Tibial nerve (tissue), 4 donors: ENCODE measurements at regions not wholly inside any gene's neighbourhood (a gene's known extent, or its start where the extent isn't known, plus 50 kb on each side); places are given as distances from the start of the nearest gene placed in this dataset.

Source experiments
- DNase-seq, 2 donors: peaks; one replicate each; pipeline ENCODE4 v3.0.0-alpha.2; 2019; ENCODE audit warnings: low spot score in 2 of 2
- H3K27ac ChIP-seq, 4 donors: fragments of 200-600 bp; sonication (generic) in 3 of 4; one replicate each; pipeline ENCODE4 v1.5.1; 2017 to 2019; ENCODE audit warnings: mild to moderate bottlenecking in 1 of 4
- H3K27me3 ChIP-seq, 2 donors: fragments of 200-600 bp; sonication (generic) in 1 of 2; one replicate each; pipeline versions ENCODE4 v1.5.1 to v1.6.0; 2017 to 2019
- H3K36me3 ChIP-seq, 3 donors: fragments of 200-600 bp; sonication (generic); one replicate each; pipeline ENCODE4 v1.5.1; 2018 to 2019
- H3K4me1 ChIP-seq, 4 donors: fragments of 200-600 bp; sonication (generic) in 3 of 4; one replicate each; pipeline ENCODE4 v1.5.1; 2017 to 2019
- H3K4me3 ChIP-seq, 4 donors: fragments of 200-600 bp; sonication (generic) in 3 of 4; one replicate each; pipeline ENCODE4 v1.5.1; 2017 to 2019; ENCODE audit warnings: mild to moderate bottlenecking in 1 of 4, moderate library complexity in 1 of 4
- H3K9me3 ChIP-seq, 4 donors: fragments of 200-600 bp; sonication (generic) in 3 of 4; one replicate each; pipeline ENCODE4 v1.5.1; 2017 to 2019
- EP300 ChIP-seq, 2 donors: sonication (generic); formaldehyde crosslinking; IDR thresholded peaks; one replicate each; pipeline ENCODE4 v1.6.1; 2017; ENCODE audit warnings: antibody characterized with exemption in 2 of 2, mild to moderate bottlenecking in 1 of 2
- POLR2A ChIP-seq, 2 donors: fragments of 450-650 bp; IDR thresholded peaks; one replicate each; pipeline ENCODE4 v1.6.1; 2017; ENCODE audit warnings: antibody characterized with exemption in 2 of 2, mild to moderate bottlenecking in 2 of 2, moderate library complexity in 2 of 2
- whole genome bisulfite sequencing, 2 donors: methylation state at CpG; one replicate each; pipeline ENCODE4 v1.1.5; 2018; 5-methylcytosine and 5-hydroxymethylcytosine counted together
- TF ChIP-seq, protein P1 (sequence below), 5 experiments: fragments of 200-600 bp in 3 of 5; fragments of 450-650 bp in 2 of 5; sonication (generic) in 3 of 5; IDR thresholded peaks; one replicate each; pipeline ENCODE4 v1.5.1; 2016 to 2019; ENCODE audit warnings: antibody characterized with exemption in 5 of 5, mild to moderate bottlenecking in 3 of 5, moderate library complexity in 2 of 5

DNA sequence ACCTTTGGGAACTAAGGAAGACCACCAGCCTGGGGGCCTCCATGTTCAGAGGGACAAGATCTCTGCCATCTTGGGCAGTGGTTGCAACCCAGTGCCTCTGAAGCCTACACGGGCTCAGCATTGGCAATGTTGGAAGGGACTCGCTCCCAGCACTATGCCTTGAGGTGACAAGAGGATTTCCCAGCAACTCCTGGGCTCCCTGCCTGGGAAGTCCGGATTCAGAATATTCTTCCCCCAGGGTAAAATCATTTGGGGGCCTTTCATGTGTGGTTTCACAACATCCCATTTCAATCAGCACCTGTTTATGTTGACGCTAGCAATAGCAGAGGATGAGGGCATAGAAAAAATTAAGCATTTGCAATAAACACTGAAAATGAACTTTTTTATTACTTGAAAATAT, 509.8 kb upstream of the MGMT start:
- no peak overlapping the region for H3K4me3 ChIP-seq
- 51% methylated on average over 4 of the region's 4 CpGs for WGBS, 2 donors
- no peak for DNase-seq
- H3K4me1 ChIP-seq = no peaks in the 10 kb centered on the region
- TF ChIP-seq, protein P1, sequence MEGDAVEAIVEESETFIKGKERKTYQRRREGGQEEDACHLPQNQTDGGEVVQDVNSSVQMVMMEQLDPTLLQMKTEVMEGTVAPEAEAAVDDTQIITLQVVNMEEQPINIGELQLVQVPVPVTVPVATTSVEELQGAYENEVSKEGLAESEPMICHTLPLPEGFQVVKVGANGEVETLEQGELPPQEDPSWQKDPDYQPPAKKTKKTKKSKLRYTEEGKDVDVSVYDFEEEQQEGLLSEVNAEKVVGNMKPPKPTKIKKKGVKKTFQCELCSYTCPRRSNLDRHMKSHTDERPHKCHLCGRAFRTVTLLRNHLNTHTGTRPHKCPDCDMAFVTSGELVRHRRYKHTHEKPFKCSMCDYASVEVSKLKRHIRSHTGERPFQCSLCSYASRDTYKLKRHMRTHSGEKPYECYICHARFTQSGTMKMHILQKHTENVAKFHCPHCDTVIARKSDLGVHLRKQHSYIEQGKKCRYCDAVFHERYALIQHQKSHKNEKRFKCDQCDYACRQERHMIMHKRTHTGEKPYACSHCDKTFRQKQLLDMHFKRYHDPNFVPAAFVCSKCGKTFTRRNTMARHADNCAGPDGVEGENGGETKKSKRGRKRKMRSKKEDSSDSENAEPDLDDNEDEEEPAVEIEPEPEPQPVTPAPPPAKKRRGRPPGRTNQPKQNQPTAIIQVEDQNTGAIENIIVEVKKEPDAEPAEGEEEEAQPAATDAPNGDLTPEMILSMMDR (IDR thresholded peaks at IDR 0.05) = no peak
- TF ChIP-seq POLR2A (IDR thresholded peaks at IDR 0.05) (no peak), EP300 (IDR thresholded peaks at IDR 0.05) (no peak)
- no peaks in the 10 kb centered on the region for H3K27me3 ChIP-seq
- no peaks in the 10 kb centered on the region for H3K9me3 ChIP-seq
- no peak overlapping the region for H3K27ac ChIP-seq
- H3K36me3 ChIP-seq = no peaks in the 10 kb centered on the region

DNA sequence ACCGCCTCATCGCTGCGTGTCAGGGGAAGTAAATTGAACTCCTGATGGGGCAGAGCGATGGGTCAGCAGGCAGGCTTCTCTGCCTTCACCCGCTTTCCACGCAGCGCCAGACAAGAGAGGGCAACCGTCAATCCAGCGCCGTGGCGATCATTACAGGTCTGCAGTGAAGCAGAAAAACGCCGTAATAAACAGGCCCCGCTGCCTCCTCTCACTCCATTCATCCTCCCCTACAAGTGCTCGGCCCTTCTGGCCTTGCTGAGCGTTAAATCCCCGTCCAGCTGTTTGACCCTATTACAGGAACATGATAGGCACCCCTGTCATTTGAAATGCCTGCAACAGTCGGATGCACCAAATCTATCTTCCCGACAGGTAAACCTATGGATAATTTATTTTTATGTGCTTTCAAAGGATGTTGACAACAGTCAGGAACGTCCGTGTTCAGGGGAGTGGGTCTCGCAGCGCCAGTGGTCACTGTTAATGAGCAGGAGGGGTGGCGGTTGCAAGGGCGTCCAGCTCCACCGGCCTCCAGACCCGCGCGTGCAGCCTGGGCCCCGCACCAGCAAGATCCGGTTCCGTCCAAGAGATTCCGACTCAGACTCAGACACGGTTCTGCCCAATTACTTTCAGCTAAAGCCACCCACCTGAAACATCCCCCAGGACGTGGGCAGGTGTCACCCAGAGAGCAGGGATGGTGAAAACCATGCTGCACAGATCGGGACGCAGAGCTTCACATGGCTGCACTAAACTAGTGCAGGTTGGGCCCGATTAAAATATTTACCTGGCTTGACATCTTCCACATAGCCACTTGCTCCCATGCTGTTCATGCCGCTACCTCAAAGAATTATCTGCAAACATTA, 508.0 kb upstream of the MGMT start:
- Histone ChIP-seq H3K4me1 (no peaks in the 10 kb centered on the region), H3K9me3 (no peaks in the 10 kb centered on the region), H3K4me3 (no peak overlapping the region), H3K36me3 (no peaks in the 10 kb centered on the region), H3K27ac (no peak overlapping the region), H3K27me3 (no peaks in the 10 kb centered on the region)
- TF ChIP-seq EP300 (IDR thresholded peaks at IDR 0.05) (no peak), POLR2A (IDR thresholded peaks at IDR 0.05) (no peak)
- TF ChIP-seq, protein P1 (IDR thresholded peaks at IDR 0.05) = no peak
- no peak for DNase-seq
- 87 to 92% methylated on average over 36 to 39 of the region's 39 CpGs for WGBS, 2 donors

DNA sequence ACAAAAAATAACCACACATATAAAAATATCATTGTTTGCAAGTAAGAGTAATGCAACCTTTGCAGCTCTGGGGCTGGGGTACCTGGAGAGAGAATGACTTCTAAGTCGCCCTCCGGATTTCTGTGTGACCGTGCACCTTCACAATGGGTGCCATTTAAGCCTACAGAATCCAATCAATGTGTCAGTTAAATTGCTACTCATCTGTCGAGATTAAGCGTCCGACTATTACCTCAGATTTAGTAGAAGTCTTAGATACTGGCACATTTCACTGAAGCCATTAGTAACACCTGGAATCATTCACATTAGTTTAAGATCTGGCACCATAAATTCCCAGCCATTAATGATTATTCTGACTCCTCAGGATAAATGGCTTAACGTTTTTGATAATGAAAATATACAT, 507.3 kb upstream of the MGMT start:
- DNase-seq = no peak
- Histone ChIP-seq H3K27me3 (no peaks in the 10 kb centered on the region), H3K27ac (no peak overlapping the region), H3K4me1 (no peaks in the 10 kb centered on the region), H3K4me3 (no peak overlapping the region), H3K9me3 (no peaks in the 10 kb centered on the region), H3K36me3 (no peaks in the 10 kb centered on the region)
- 84 to 86% methylated on average over 7 of the region's 7 CpGs for WGBS, 2 donors
- TF ChIP-seq, protein P1 (IDR thresholded peaks at IDR 0.05) = no peak
- no peak for TF ChIP-seq EP300 (IDR thresholded peaks at IDR 0.05)

DNA sequence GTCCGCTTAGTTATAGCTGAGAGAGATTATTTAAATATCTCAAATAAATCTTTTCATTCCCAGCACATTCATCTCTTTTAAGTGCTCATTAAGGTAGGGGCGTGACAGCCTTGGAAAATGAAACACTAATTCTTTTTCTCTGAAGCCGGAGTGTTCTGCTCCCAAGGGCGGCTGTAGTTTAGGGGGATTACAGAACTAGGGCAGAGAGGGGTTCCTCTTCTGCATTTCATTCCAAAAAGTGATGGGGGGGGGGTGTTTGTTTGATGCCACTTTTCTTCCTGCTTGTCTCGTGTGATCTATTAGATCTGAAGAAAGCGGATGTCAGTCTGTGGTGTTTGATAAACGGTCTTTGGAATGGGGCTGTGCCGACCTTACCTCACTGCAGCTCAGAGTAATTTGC, 506.5 kb upstream of the MGMT start:
- Histone ChIP-seq H3K4me3 (no peak overlapping the region), H3K27ac (no peak overlapping the region), H3K36me3 (no peaks in the 10 kb centered on the region), H3K4me1 (no peaks in the 10 kb centered on the region), H3K27me3 (no peaks in the 10 kb centered on the region), H3K9me3 (no peaks in the 10 kb centered on the region)
- DNase-seq = no peak
- 66 to 70% methylated on average over 8 of the region's 8 CpGs for WGBS, 2 donors
- TF ChIP-seq POLR2A (IDR thresholded peaks at IDR 0.05) = no peak
- no peak for TF ChIP-seq EP300 (IDR thresholded peaks at IDR 0.05)
- TF ChIP-seq, protein P1 (IDR thresholded peaks at IDR 0.05) = no peak

DNA sequence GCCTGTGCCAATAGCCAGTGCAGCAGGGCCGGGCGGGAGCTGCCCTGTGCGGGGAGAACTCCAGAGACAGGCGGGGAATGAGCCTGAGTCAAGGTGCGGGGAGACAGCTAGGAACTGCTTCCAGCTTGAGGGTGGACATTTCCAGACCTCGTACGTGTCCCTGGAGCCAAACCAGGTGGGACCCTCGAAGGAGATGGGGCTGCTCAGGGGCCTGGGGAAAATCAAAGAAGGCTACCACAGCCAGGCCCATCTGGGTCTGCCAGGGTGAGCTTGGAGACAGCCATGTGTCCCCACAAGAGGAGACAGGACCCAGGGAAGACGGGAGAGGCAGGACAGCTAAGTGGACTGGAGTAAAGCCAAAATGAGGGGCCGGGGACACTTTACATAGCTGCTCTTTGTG, 504.9 kb upstream of the MGMT start:
- H3K4me1 ChIP-seq = no peaks in the 10 kb centered on the region
- 82% methylated on average over 10 of the region's 10 CpGs for WGBS, 2 donors
- H3K36me3 ChIP-seq = no peaks in the 10 kb centered on the region
- no peaks in the 10 kb centered on the region for H3K9me3 ChIP-seq
- no peaks in the 10 kb centered on the region for H3K27me3 ChIP-seq
- DNase-seq = no peak
- H3K4me3 ChIP-seq = no peak overlapping the region
- TF ChIP-seq POLR2A (IDR thresholded peaks at IDR 0.05) (no peak), EP300 (IDR thresholded peaks at IDR 0.05) (no peak)
- TF ChIP-seq, protein P1 (IDR thresholded peaks at IDR 0.05) = no peak
- no peak overlapping the region for H3K27ac ChIP-seq
